ENCODE measurements at regions not wholly inside any gene's neighbourhood (a gene's known extent, or its start where the extent isn't known, plus 50 kb on each side); places are given as distances from the start of the nearest gene placed in this dataset.

DNA sequence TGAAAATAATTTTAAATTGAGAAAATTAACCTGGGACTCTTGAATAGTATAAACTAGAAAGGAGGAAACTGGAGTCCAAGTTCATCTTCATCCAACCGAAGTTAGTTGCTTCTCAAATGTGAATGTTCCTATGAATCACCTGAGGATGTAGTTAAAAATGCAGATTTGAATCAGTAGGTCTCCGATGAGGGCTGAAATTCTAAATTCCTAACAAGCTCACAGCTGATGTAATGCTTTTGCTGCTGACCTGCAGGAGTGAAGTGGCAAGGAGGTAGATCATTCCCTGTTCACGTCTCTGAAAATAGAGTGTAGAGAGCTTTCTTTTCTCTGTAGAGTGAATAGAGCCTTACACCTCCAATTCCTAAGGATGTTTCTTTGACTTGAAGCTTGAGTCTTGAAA lies 685.5 kb downstream of the CPS1 start:
- no peak for DNase-seq

DNA sequence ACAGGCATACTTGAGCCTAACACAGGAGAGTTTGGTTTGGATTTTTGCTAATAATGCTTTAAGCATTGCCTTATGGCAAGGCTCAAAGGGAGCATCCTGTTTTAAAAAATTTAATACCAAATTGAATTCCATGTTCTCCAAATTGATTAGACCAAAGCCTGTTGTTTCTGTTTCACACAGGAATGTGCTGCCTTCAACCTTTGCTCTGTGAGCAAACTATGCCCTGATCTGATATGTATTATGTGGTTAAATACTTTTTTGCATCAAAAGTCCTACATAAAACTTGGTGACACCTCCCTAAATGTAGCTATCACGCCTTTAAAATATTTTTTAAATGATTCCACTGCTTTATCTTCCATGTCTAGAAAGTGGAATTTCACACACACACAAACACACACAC lies 691.4 kb downstream of the CPS1 start:
- DNase-seq = no peak

DNA sequence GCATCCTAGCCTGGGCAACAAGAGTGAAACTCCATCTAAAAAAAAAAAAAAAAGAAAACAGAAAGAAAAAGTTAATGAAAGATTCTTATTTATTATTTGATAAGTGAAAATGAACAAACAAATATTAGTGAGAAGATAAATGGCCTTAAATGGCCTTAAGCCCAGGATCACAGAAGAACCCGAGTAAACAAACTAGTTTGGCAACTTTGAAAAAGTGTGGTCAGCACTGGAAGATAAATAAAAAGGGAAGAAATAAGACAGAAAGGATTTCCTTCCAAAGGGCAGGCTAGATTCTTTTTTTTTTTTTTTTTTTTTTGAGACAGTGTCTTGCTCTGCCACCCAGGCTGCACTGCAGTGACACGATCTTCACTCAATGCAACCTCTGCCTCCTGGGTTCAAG lies 692.4 kb downstream of the CPS1 start:
- no peak for DNase-seq

DNA sequence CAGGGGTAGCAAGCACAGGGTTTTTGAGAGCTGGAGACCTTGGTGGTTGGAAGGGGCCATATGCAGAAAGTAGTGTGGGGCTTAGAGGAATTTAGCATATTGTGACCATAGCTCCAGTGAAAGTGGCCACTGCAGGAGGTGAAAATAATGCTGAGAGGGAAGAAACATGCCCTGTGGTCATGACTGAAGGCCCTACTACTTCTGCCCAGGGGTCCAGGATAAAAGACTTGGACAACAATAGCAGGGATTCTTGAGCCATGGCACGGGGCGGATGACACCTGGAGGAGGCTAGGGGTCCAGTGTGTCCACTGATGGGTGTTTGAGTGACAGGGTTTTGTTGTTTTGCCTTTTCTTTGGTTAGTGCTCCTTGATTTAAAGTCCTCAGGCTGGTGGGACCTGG lies 694.6 kb downstream of the CPS1 start:
- no peak for DNase-seq

DNA sequence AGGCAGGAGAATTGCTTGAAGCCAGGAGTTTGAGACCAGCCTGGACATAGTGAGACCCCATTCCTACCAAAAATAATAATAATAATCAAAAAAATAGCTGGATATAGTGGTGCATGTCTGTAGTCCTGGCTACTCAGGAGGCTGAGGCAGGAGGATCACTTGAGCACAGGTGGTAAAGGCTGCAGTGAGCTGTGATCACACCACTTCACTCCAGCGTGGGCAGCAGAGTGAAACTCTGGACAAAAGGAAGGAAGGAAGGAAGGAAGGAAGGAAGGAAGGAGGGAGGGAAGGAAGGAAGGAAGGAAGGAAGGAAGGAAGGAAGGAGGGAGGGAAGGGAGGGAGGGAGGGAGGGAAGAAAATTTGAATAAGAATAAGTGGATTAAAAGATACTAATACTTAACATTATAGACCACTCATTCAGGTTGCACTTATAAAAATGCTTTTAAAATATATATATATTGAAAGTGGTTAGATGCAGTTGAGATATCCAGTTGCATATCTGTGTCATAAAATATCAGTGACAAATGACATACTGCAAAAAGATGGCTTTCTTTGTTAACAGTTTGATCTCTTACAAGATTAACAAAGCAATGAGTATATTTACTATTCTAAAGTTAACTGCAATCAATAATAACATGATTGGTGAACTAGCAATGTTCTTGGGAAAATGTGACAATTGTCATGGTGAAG lies 702.4 kb downstream of the CPS1 start:
- DNase-seq = no peak

DNA sequence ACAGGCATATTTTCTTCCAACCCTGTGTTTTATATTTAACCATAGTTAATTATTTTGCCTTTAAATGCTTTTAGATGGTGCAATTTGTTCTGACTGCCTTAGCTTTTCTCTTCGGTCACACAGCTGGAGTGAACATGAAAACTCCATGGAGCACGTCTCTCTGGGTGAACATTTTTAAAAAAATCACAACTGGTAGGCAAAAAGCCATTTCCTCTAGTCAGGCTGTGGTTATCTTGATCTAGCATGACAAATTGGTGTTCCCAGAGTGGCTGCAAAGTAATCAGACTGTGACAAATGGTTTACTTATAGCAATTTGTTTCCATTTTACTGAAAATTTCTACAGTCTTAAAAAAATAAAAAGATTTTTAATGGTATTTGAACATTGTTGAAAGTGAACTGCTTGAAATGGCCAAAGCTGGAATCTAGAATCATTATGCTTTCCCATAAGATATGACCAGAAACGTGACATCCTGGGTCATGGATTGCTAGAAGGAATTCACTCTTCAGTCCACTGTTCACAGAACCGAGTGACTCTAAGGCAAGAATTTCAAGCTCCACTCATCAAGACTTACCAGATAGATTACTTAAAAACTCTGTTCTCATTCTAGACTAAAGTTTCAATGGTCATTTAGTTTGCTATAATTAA lies 703.6 kb downstream of the CPS1 start:
- DNase-seq = no peak

DNA sequence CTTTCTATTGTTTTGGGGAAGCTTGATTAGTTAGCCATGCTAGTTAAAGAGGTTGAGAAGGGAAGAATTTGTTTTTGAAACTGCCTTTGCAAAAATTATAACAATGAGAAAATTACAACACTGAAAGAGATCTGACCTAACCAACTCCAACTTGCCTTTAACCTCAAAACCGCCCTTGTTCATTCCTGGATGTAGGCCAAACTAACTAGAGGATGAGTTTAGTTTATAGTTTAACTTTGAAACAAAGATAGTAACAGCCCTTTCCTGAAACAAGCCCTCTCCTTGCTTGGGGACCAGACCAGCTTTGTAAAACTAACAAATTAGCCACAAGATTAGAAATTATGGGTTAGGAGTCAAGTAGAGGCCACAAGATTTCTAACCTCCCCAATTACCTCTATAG lies 713.9 kb downstream of the CPS1 start:
- no peak for DNase-seq

DNA sequence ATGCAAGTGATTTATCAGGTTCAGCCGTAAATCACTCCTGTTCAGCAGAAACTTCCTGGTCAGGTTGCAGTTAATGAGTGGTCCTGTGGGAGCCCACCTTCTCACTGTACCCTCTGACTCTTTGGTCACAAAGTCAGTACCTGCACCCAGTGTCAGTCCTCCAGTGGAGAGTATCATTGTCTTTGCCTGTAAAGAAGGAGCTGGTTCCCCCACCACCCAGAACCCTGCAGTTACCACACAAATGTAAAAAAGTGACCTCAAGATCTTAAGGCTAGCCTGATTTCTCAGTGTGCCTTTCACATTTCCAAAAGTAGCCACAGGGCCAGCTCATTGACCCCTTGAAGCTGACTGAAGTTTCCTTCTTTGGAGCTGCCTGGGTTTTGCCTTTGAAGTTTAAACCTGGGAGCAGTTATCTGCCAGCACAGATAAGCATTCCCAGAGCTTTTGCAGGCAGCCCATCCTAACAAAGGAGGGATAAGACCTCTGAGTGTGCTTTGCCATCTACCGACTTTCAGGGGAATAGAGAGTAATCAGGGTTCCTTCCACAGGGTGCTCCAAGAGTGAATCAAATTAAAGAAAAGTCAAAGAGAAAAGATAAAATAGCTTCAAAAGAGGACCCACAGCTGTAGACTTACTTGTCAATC lies 725.2 kb downstream of the CPS1 start:
- no peak for DNase-seq

DNA sequence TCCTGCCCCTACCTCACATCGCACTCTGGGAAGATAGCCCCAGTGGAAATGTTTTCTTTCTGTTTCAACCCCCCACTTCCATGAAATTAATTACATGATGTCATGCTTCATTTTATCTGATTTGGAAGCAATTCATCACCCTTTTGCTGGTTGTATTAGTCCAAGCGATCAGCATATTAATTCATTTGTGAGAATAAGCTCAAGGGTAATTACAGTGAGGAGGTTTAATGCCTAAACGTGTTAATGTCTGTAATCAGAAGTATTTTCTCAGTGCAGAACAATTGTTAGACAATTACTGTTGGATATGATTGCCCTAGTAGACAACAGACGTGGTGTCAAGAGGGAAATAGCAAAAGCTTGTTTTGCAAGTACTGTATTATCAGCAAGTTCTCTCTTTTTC lies 746.3 kb downstream of the CPS1 start:
- no peak for DNase-seq

DNA sequence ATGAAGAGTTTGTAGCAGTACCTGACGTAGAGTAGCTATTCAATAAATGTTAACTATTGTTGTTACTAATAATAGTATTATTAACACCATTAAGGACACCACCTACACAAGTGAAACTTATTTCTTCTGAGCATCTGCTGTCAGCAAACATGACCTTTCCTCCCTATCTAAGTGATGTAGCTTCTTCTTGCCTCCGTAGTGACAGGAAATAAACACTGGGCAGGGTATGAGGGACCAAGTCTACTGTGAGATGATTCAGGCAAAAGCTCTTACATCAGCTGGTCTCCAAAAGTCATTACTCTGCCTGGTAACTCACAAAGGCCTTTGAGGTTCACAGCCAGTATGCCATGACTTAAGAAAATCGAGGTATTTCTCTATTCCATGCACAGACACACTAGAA lies 750.5 kb downstream of the CPS1 start:
- no peak for DNase-seq

All from EL (cell line).